ENCODE measurements at regions not wholly inside any gene's neighbourhood (a gene's known extent, or its start where the extent isn't known, plus 50 kb on each side); places are given as distances from the start of the nearest gene placed in this dataset.

DNA sequence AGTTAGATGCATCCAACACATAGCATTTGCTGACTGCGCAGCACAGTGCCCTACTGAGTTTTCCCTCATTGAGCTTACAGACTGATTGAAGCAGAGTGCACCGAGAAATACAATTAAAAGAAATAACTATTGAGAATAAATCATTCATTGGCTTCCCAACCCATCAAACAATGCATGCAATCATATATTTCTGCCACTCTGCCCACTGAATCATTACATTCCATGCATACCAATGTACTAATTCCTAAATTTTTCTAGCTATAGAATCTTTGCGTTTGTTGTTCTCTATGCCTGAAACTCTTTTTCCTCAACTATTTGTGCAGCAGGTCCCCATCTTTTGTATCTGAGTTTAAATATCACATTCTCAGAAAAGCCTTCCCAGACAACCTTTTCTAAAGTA, 783.8 kb downstream of the SORCS1 start:
- TF ChIP-seq POLR2AphosphoS5 (IDR thresholded peaks at IDR 0.05; ENCODE audit: low read depth, low read length), result no peak
- TF ChIP-seq POLR2A (IDR thresholded peaks at IDR 0.05; ENCODE audit: low read depth, low read length), result no peak

All from GM12892 (cell line).